ENCODE measurements at regions not wholly inside any gene's neighbourhood (a gene's known extent, or its start where the extent isn't known, plus 50 kb on each side); places are given as distances from the start of the nearest gene placed in this dataset.

GRCh38 chr2:126368758-126369157 is 287.2 kb upstream of the GYPC start:
- Histone ChIP-seq H4K20me1 (ENCODE audit: insufficient read depth, low read length) (no peaks in the 10 kb centered on the region), H3K27ac (ENCODE audit: insufficient read depth, low read length) (no peak overlapping the region), H2BK15ac (ENCODE audit: low read depth, low read length) (no peak overlapping the region), H4K5ac (ENCODE audit: low read depth, low read length) (no peak overlapping the region), H4K91ac (ENCODE audit: insufficient read depth, low read depth, low read length) (no peak overlapping the region), H3K18ac (ENCODE audit: low read depth, low read length) (no peak overlapping the region), H3K4ac (ENCODE audit: low read depth, low read length) (no peak overlapping the region), H2BK20ac (ENCODE audit: low read depth, low read length) (no peak overlapping the region), H3K4me1 (ENCODE audit: control insufficient read depth, insufficient read depth, low read length) (no peaks in the 10 kb centered on the region), H2AK5ac (ENCODE audit: low read depth, low read length) (no peak overlapping the region), H3K23ac (ENCODE audit: low read depth, low read length) (no peak overlapping the region), H3K4me3 (ENCODE audit: insufficient read depth, low read depth, low read length) (no peak overlapping the region), H2BK5ac (ENCODE audit: low read depth, low read length, poor library complexity, severe bottlenecking) (no peak overlapping the region), H3K9ac (ENCODE audit: low read depth, low read length) (no peak overlapping the region), H3K9me1 (ENCODE audit: insufficient read depth, low read length) (no peaks in the 10 kb centered on the region), H3K56ac (ENCODE audit: extremely low read depth, insufficient read depth, low read length) (no peak overlapping the region), H3K9me3 (ENCODE audit: control insufficient read depth, insufficient read depth, low read length) (peaks cover 11% of the 10 kb centered on the region), H2AK9ac (replicated peaks; ENCODE audit: low read depth, low read length, poor library complexity) (no peak overlapping the region), H2AFZ (replicated peaks; ENCODE audit: low read length, poor library complexity) (no peak overlapping the region), H2BK120ac (ENCODE audit: low read depth, low read length) (no peak overlapping the region), H3K36me3 (ENCODE audit: control insufficient read depth, insufficient read depth, low read length) (no peaks in the 10 kb centered on the region), H3K27me3 (ENCODE audit: control insufficient read depth, insufficient read depth, low read length) (no peaks in the 10 kb centered on the region), H3K79me1 (ENCODE audit: low read depth in 1 of 2, low read length in 2 of 2) (no peaks in the 10 kb centered on the region), H3K4me2 (ENCODE audit: low read depth, low read length) (no peak overlapping the region), H4K8ac (ENCODE audit: low read depth in 2 of 2, low read length in 2 of 2) (no peak overlapping the region), H3K14ac (replicated peaks; ENCODE audit: low read depth, low read length) (no peak overlapping the region)
- DNase-seq (no peak), ATAC-seq (ENCODE audit: low read depth) (no peak)
- BruUV-seq (replicated peaks) = no TSS peak
- in situ Hi-C loops (cut with MboI; ENCODE audit: low sequenced_read_pairs) (no loop called here), dilution Hi-C loops (cut with HindIII; ENCODE audit: low sequenced_read_pairs, unreplicated experiment) (no loop called here), intact Hi-C loops (cut with micrococcal nuclease) (no loop called here)
- WGBS, 2 experiments (ENCODE audit: extremely low coverage in 2 of 2, insufficient read length in 1 of 2) = 23% methylated on average over 2 of the region's 2 CpGs; no CpG with 5 or more reads in 1 of the 2 experiments
- no peak for TF ChIP-seq SMC3 (IDR thresholded peaks at IDR 0.05; ENCODE audit: low read depth, low read length)
- TF ChIP-seq ELK1 (IDR thresholded peaks at IDR 0.05; ENCODE audit: borderline replicate concordance, low read depth, low read length) = no peak
- TF ChIP-seq FOS (IDR thresholded peaks at IDR 0.05; ENCODE audit: low read depth, low read length) = no peak
- no peak for TF ChIP-seq POLR2A (IDR thresholded peaks at IDR 0.05; ENCODE audit: low read depth, low read length)
- TF ChIP-seq BHLHE40 (IDR thresholded peaks at IDR 0.05; ENCODE audit: low read depth, low read length) = no peak
- TF ChIP-seq CTCF (conservative IDR thresholded peaks at IDR 0.05; ENCODE audit: low read depth, low read length) = no peak
- ChIA-PET CTCF (no interaction called here), POLR2A (ENCODE audit: unreplicated experiment) (no interaction called here)

All from IMR-90 (cell line).